Loucy (cell line): ENCODE measurements at regions not wholly inside any gene's neighbourhood (a gene's known extent, or its start where the extent isn't known, plus 50 kb on each side); places are given as distances from the start of the nearest gene placed in this dataset.

Experiments
- H2AFZ ChIP-seq: fragments of 200-600 bp; sonication (generic); 2 replicates; pipeline ENCODE4 v1.6.0; 2016; ENCODE audit warnings: antibody characterized with exemption, mild to moderate bottlenecking, low read length, moderate library complexity
- H3F3A ChIP-seq: fragments of 200-600 bp; 2 replicates; pipeline ENCODE4 v1.6.0; 2016; ENCODE audit warnings: antibody characterized with exemption, low read depth, mild to moderate bottlenecking
- H3K27me3 ChIP-seq: fragments of 200-600 bp; sonication (generic); 2 replicates; pipeline ENCODE4 v1.6.1; 2014; ENCODE audit warnings: low read length, mild to moderate bottlenecking; ENCODE audit not compliant: insufficient read depth, poor library complexity, severe bottlenecking
- H3K36me3 ChIP-seq: fragments of 200-600 bp; sonication (generic); 2 replicates; pipeline ENCODE4 v1.6.1; 2016; ENCODE audit warnings: low read length; ENCODE audit not compliant: insufficient read depth
- H3K4me1 ChIP-seq: fragments of 200-600 bp; sonication (generic); 2 replicates; pipeline ENCODE4 v1.5.1; 2014; ENCODE audit warnings: low read length, mild to moderate bottlenecking; ENCODE audit not compliant: insufficient read depth, poor library complexity, severe bottlenecking
- H3K4me2 ChIP-seq: fragments of 200-600 bp; sonication (generic); 2 replicates; pipeline ENCODE4 v1.6.0; 2014; ENCODE audit warnings: antibody characterized with exemption, low read length, low read depth, mild to moderate bottlenecking; ENCODE audit not compliant: poor library complexity, severe bottlenecking
- H3K4me3 ChIP-seq: fragments of 200-600 bp; sonication (generic); 2 replicates; pipeline ENCODE4 v1.5.1; 2014; ENCODE audit warnings: low read length, mild to moderate bottlenecking, mixed read lengths; ENCODE audit not compliant: poor library complexity, severe bottlenecking
- H3K79me2 ChIP-seq: fragments of 200-600 bp; sonication (generic); 2 replicates; pipeline ENCODE4 v1.6.1; 2014; ENCODE audit warnings: low read length; ENCODE audit not compliant: insufficient read depth
- H3K9ac ChIP-seq: fragments of 200-600 bp; sonication (generic); 2 replicates; pipeline ENCODE4 v1.6.0; 2014; ENCODE audit warnings: mild to moderate bottlenecking, low read depth, low read length, moderate library complexity; ENCODE audit not compliant: poor library complexity, severe bottlenecking
- H3K9me2 ChIP-seq: fragments of 200-600 bp; sonication (generic); replicated peaks from 2 replicates; pipeline ENCODE4 v1.6.1; 2016; ENCODE audit warnings: low read depth, low read length, mixed read lengths
- H3K9me3 ChIP-seq: fragments of 200-600 bp; sonication (generic); 2 replicates; pipeline ENCODE4 v1.6.1; 2014; ENCODE audit warnings: mild to moderate bottlenecking, antibody characterized with exemption, low read length, low read depth; ENCODE audit not compliant: insufficient read depth
- H4K20me1 ChIP-seq: fragments of 200-600 bp; sonication (generic); 2 replicates; pipeline ENCODE4 v1.6.0; 2014; ENCODE audit warnings: antibody characterized with exemption, low read length, mild to moderate bottlenecking; ENCODE audit not compliant: insufficient read depth, poor library complexity, severe bottlenecking
- CTCF ChIP-seq: fragments of 200-600 bp; sonication (generic); conservative IDR thresholded peaks from 2 replicates; pipeline ENCODE4 v1.5.1; 2014; ENCODE audit warnings: mild to moderate bottlenecking, antibody characterized with exemption, low read length
- EZH2phosphoT487 ChIP-seq: fragments of 200-600 bp; IDR thresholded peaks from 2 replicates; pipeline ENCODE4 v1.6.1; 2018; ENCODE audit warnings: antibody characterized with exemption, mild to moderate bottlenecking, moderate library complexity, borderline replicate concordance

- H3K36me3 ChIP-seq = no peaks in the 10 kb centered on the region
- H3K4me2 ChIP-seq = no peak overlapping the region
- no peaks in the 10 kb centered on the region for H3K4me1 ChIP-seq
- H3K9me2 ChIP-seq = no peaks in the 10 kb centered on the region
- H3F3A ChIP-seq = no peaks in the 10 kb centered on the region
- no peak overlapping the region for H3K9ac ChIP-seq
- H3K79me2 ChIP-seq = no peaks in the 10 kb centered on the region
- no peaks in the 10 kb centered on the region for H4K20me1 ChIP-seq
- no peaks in the 10 kb centered on the region for H3K9me3 ChIP-seq
- no peak overlapping the region for H3K4me3 ChIP-seq
- TF ChIP-seq CTCF (peak; percentile 64), EZH2phosphoT487 (no peak)
- H2AFZ ChIP-seq = no peak overlapping the region
- no peaks in the 10 kb centered on the region for H3K27me3 ChIP-seq
These were observed 802.0 kb downstream of the RPA4 start for GRCh38 chrX:97685753-97686152.

DNA sequence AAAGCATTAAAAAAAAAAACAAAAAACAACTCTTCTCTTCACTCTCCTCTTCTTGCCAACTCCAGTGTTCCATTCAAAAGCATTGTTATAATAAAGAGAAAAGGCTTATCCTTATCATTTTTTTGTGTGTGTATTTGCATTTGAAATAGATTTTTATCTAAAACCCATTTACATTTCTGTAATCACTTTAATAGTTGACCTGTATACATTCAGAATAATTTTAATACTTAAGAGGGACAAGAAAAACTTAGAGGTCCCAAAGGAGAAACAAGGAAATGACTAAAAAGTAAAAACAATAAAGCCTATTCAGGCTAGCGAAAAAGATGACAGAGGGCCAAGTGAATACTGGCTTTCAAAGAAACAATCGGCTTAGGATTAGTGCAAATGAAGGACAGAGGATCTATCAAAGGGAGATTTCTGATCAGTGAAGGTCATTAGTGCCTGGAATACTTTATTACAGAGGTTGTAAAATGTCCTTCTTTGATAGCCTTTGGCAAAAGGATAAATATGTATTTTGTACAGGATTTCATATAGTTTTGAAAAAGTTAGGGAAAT lies 808.3 kb downstream of the RPA4 start:
- Histone ChIP-seq H3F3A (no peaks in the 10 kb centered on the region), H4K20me1 (no peaks in the 10 kb centered on the region), H3K4me3 (no peak overlapping the region), H2AFZ (no peak overlapping the region), H3K79me2 (no peaks in the 10 kb centered on the region), H3K4me1 (no peaks in the 10 kb centered on the region), H3K36me3 (no peaks in the 10 kb centered on the region), H3K9me2 (no peaks in the 10 kb centered on the region), H3K9me3 (no peaks in the 10 kb centered on the region), H3K9ac (no peak overlapping the region), H3K27me3 (no peaks in the 10 kb centered on the region), H3K4me2 (no peak overlapping the region)
- TF ChIP-seq EZH2phosphoT487 = no peak
- TF ChIP-seq CTCF = no peak

GRCh38 chrX:97692575-97692974 lies 808.9 kb downstream of the RPA4 start:
- peak; percentile 22; the same call in 1 of the 2 replicates for TF ChIP-seq CTCF
- TF ChIP-seq EZH2phosphoT487 = no peak
- Histone ChIP-seq H3K4me3 (no peak overlapping the region), H3K4me2 (no peak overlapping the region), H3K9me3 (no peaks in the 10 kb centered on the region), H2AFZ (no peak overlapping the region), H3K4me1 (no peaks in the 10 kb centered on the region), H3F3A (no peaks in the 10 kb centered on the region), H3K9me2 (no peaks in the 10 kb centered on the region), H3K79me2 (no peaks in the 10 kb centered on the region), H3K9ac (no peak overlapping the region), H3K36me3 (no peaks in the 10 kb centered on the region), H3K27me3 (no peaks in the 10 kb centered on the region), H4K20me1 (no peaks in the 10 kb centered on the region)
